ENCODE measurements at regions not wholly inside any gene's neighbourhood (a gene's known extent, or its start where the extent isn't known, plus 50 kb on each side); places are given as distances from the start of the nearest gene placed in this dataset.

- Histone ChIP-seq H2BK120ac (replicated peaks; ENCODE audit: low read depth, low read length) (no peak overlapping the region), H3K79me2 (ENCODE audit: control insufficient read depth in 1 of 2, insufficient read depth in 2 of 2, low read length in 2 of 2) (no peaks in the 10 kb centered on the region), H3K9ac (replicated peaks in 1 of 4; ENCODE audit: extremely low read depth in 1 of 4, low read depth in 3 of 4, low read length in 3 of 4) (no peak overlapping the region), H2AFZ (ENCODE audit: low read length) (no peak overlapping the region), H3K56ac (replicated peaks; ENCODE audit: insufficient read length, low read depth, low read length) (no peak overlapping the region), H3K27ac (ENCODE audit: low read depth, low read length) (no peak overlapping the region), H4K5ac (ENCODE audit: insufficient read length, low read depth, low read length) (no peak overlapping the region), H3K23me2 (ENCODE audit: low read depth, low read length) (no peaks in the 10 kb centered on the region), H3K23ac (ENCODE audit: insufficient read length) (no peak overlapping the region), H3K9me3 (ENCODE audit: insufficient read depth in 2 of 2, low read depth in 1 of 2, low read length in 1 of 2) (no peaks in the 10 kb centered on the region), H2BK5ac (ENCODE audit: low read depth, low read length) (no peak overlapping the region), H3K14ac (ENCODE audit: insufficient read length) (no peak overlapping the region), H3K36me3 (ENCODE audit: control insufficient read depth in 2 of 4, insufficient read depth in 4 of 4, low read length in 3 of 4) (no peaks in the 10 kb centered on the region), H3K4me1 (replicated peaks in 1 of 4; ENCODE audit: control insufficient read depth in 3 of 4, insufficient read depth in 4 of 4, low read length in 3 of 4) (no peaks in the 10 kb centered on the region), H2AK5ac (ENCODE audit: low read depth, low read length) (no peak overlapping the region), H3K27me3 (replicated peaks in 1 of 4; ENCODE audit: control insufficient read depth in 3 of 4, extremely low read depth in 1 of 4, insufficient read depth in 3 of 4, low read length in 3 of 4) (no peaks in the 10 kb centered on the region), H4K20me1 (replicated peaks in 1 of 2; ENCODE audit: control insufficient read depth in 1 of 2, insufficient read depth in 2 of 2, low read length in 2 of 2) (no peaks in the 10 kb centered on the region), H3K79me1 (ENCODE audit: low read depth, low read length) (no peaks in the 10 kb centered on the region), H2BK15ac (ENCODE audit: low read length) (no peak overlapping the region), H4K91ac (replicated peaks; ENCODE audit: insufficient read length, low read length) (no peak overlapping the region), H3K4me2 (ENCODE audit: insufficient read depth in 1 of 2, low read depth in 2 of 2, low read length in 2 of 2) (no peak overlapping the region), H3K18ac (ENCODE audit: extremely low read depth, low read length) (no peak overlapping the region), H3K4me3 (ENCODE audit: extremely low read depth in 1 of 4, insufficient read depth in 2 of 4, low read depth in 3 of 4, low read length in 4 of 4) (no peak overlapping the region), H4K8ac (ENCODE audit: extremely low read depth, insufficient read depth, low read length) (no peak overlapping the region), H3K4ac (replicated peaks; ENCODE audit: insufficient read length, low read depth, low read length) (no peak overlapping the region), H2BK12ac (ENCODE audit: low read depth, low read length) (no peak overlapping the region), H2BK20ac (ENCODE audit: low read length) (no peak overlapping the region)
- no peak for FAIRE-seq
- WGBS, 2 experiments (ENCODE audit: extremely low coverage in 1 of 2, insufficient coverage in 1 of 2, insufficient read length in 1 of 2, insufficient replicate concordance in 2 of 2, low coverage in 1 of 2, low lambda C conversion rate in 2 of 2, missing lambda C conversion rate in 1 of 2): 98% methylated on average over 3 of the region's 3 CpGs; no CpG with 5 or more reads in 1 of the 2 experiments
- ChIA-PET CTCF (ENCODE audit: partially characterized antibody) (no interaction called here), POLR2A (ENCODE audit: partially characterized antibody) (no interaction called here)
- DNase-seq (ENCODE audit: low read depth in 1 of 2, low spot score in 2 of 2): no peak
- TF ChIP-seq NANOG (IDR thresholded peaks at IDR 0.05; ENCODE audit: insufficient read depth, low read depth, low read length, poor library complexity, severe bottlenecking): no peak
- TF ChIP-seq SP2 (IDR thresholded peaks at IDR 0.05; ENCODE audit: low read length): no peak
- TF ChIP-seq RBBP5 (IDR thresholded peaks at IDR 0.05; ENCODE audit: borderline replicate concordance, low read depth, low read length): no peak
- TF ChIP-seq GABPA (IDR thresholded peaks at IDR 0.05; ENCODE audit: borderline replicate concordance, insufficient read depth, low read length): no peak
- no peak for TF ChIP-seq PHF8 (conservative IDR thresholded peaks at IDR 0.05; ENCODE audit: low read depth, low read length)
- TF ChIP-seq TAF1 (IDR thresholded peaks at IDR 0.05; ENCODE audit: low read depth, low read length): no peak
- no peak for TF ChIP-seq SIN3A (conservative IDR thresholded peaks at IDR 0.05 in 1 of 2, IDR thresholded peaks at IDR 0.05 in 1 of 2; ENCODE audit: low read depth in 1 of 2, low read length in 2 of 2)
- no peak for TF ChIP-seq CEBPB (IDR thresholded peaks at IDR 0.05; ENCODE audit: low read depth, low read length)
- no peak for TF ChIP-seq MAFK (IDR thresholded peaks at IDR 0.05; ENCODE audit: low read depth, low read length)
- TF ChIP-seq ATF3 (IDR thresholded peaks at IDR 0.05; ENCODE audit: insufficient read depth, low read depth, low read length): no peak
- no peak for TF ChIP-seq POLR2A (IDR thresholded peaks at IDR 0.05; ENCODE audit: control extremely low read depth in 1 of 2, low read depth in 2 of 2, low read length in 2 of 2)
- TF ChIP-seq SAP30 (IDR thresholded peaks at IDR 0.05; ENCODE audit: insufficient read depth, insufficient replicate concordance, low read length): no peak
Observed at GRCh38 chr3:160130071-160130470, 95.2 kb upstream of the C3orf80 start.

All from H1 (cell line).